ENCODE measurements at regions not wholly inside any gene's neighbourhood (a gene's known extent, or its start where the extent isn't known, plus 50 kb on each side); places are given as distances from the start of the nearest gene placed in this dataset.

DNA sequence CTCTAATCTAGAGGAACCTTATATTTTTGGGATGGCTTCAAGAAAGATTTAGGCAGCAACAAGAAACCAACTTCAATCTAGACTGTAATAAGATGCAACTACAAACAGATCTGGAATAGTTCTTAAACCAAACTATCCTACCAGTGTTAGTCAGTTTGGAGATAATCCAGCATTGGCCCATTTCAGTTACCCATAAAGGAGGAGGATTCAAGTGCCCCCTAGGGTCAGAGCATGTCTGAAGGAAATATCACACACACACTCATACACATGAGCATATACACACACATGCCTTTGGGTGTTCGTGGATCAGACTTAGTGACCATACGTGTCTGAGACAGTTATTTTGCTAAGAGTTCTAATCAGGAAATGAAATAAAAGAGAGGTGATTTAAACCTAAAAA is 261.2 kb downstream of the ADAMTS20 start:
- DNase-seq (ENCODE audit: extremely low spot score in 2 of 2), result no peak
- TF ChIP-seq POLR2A (IDR thresholded peaks at IDR 0.05), result no peak
- no peak for TF ChIP-seq POLR2AphosphoS5 (IDR thresholded peaks at IDR 0.05; ENCODE audit: insufficient read depth in 1 of 2, low read depth in 1 of 2)
- TF ChIP-seq, protein P1, sequence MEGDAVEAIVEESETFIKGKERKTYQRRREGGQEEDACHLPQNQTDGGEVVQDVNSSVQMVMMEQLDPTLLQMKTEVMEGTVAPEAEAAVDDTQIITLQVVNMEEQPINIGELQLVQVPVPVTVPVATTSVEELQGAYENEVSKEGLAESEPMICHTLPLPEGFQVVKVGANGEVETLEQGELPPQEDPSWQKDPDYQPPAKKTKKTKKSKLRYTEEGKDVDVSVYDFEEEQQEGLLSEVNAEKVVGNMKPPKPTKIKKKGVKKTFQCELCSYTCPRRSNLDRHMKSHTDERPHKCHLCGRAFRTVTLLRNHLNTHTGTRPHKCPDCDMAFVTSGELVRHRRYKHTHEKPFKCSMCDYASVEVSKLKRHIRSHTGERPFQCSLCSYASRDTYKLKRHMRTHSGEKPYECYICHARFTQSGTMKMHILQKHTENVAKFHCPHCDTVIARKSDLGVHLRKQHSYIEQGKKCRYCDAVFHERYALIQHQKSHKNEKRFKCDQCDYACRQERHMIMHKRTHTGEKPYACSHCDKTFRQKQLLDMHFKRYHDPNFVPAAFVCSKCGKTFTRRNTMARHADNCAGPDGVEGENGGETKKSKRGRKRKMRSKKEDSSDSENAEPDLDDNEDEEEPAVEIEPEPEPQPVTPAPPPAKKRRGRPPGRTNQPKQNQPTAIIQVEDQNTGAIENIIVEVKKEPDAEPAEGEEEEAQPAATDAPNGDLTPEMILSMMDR (IDR thresholded peaks at IDR 0.05), result no peak

DNA sequence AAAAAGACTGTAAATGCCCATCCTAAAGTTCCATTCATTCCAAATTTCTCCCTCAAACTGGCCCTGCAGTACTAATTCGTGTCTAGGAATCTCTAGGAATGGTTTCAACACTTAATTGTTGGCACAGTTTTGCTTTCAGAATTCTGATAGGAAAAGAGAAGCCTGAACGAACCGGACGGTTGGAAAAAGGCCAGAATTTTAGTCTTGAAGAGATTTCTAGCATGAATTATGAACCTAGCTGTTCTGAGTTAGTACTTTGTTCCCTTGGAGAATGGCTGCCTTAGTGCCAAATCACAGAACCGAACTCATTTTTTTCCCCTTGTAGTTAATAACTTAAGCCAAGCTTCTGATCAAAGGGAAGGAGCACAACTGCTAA is 262.6 kb downstream of the ADAMTS20 start:
- intact Hi-C loops (cut with DNase I), result loop anchor here (10.0 kb wide), 1 partner anchor 805 kb away; no protein-coding TSS in a partner anchor
- DNase-seq (ENCODE audit: extremely low spot score in 2 of 2), result no peak
- Histone ChIP-seq H3K4me3 (no peak overlapping the region), H3K36me3 (no peaks in the 10 kb centered on the region), H3K4me1 (peaks cover 18% of the 10 kb centered on the region), H3K27me3 (no peaks in the 10 kb centered on the region), H3K9me3 (no peaks in the 10 kb centered on the region), H3K27ac (no peak overlapping the region)
- TF ChIP-seq, protein P1 (IDR thresholded peaks at IDR 0.05), result no peak
- TF ChIP-seq POLR2AphosphoS5 (IDR thresholded peaks at IDR 0.05; ENCODE audit: insufficient read depth in 1 of 2, low read depth in 1 of 2), result no peak
- TF ChIP-seq POLR2A (IDR thresholded peaks at IDR 0.05), result no peak

More for the DNA sequence above, 261.2 kb downstream of the ADAMTS20 start:
- Histone ChIP-seq H3K4me3 (no peak overlapping the region), H3K27me3 (no peaks in the 10 kb centered on the region), H3K4me1 (peaks cover 13% of the 10 kb centered on the region), H3K36me3 (no peaks in the 10 kb centered on the region), H3K9me3 (no peaks in the 10 kb centered on the region), H3K27ac (no peak overlapping the region)
- intact Hi-C loops (cut with DNase I), result no loop called here

DNA sequence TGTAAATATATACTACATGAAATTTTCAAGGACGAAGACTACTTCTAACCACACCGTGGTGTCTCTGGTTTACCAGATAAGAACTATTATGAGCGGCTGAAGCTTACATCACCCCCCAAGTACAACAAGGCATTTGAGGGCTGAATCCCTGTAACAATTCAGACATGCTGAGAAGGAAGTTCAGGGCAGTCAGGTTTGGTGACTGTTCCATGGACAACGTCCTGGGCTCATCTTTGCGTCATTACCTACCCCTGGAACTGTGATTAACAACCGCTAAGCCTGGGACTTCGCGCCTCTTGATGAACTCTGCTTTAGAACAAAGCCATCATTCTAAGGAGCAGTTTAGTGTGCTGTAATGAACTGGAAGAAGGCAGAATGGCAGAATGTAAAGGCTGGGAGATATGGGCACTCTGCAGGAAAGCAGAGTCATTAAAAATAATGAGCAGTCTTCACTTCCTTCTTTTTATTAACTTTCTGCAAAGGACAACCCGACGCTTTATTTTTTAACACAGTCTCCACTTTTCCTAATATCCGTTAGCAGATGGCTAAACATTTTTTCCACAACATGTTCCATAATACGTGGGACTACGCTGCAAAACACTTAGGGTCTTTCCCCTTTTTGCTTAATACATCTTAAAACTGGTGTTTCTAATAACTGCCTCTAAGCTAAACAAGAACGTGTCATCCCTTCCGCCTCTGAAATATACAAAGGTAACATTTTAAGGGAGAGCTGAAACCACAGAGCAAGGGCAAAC is 263.2 kb downstream of the ADAMTS20 start:
- no peak for DNase-seq (ENCODE audit: extremely low spot score in 2 of 2)
- no peak overlapping the region for H3K4me3 ChIP-seq
- H3K27me3 ChIP-seq, result no peaks in the 10 kb centered on the region
- intact Hi-C loops (cut with DNase I), result loop anchor here (10.0 kb wide), 1 partner anchor 804 kb away; no protein-coding TSS in a partner anchor
- H3K4me1 ChIP-seq, result peaks cover 21% of the 10 kb centered on the region
- TF ChIP-seq, protein P1 (IDR thresholded peaks at IDR 0.05), result no peak
- TF ChIP-seq POLR2A (IDR thresholded peaks at IDR 0.05) (no peak), POLR2AphosphoS5 (IDR thresholded peaks at IDR 0.05; ENCODE audit: insufficient read depth in 1 of 2, low read depth in 1 of 2) (no peak)
- H3K36me3 ChIP-seq, result no peaks in the 10 kb centered on the region
- H3K9me3 ChIP-seq, result no peaks in the 10 kb centered on the region
- H3K27ac ChIP-seq, result no peak overlapping the region

DNA sequence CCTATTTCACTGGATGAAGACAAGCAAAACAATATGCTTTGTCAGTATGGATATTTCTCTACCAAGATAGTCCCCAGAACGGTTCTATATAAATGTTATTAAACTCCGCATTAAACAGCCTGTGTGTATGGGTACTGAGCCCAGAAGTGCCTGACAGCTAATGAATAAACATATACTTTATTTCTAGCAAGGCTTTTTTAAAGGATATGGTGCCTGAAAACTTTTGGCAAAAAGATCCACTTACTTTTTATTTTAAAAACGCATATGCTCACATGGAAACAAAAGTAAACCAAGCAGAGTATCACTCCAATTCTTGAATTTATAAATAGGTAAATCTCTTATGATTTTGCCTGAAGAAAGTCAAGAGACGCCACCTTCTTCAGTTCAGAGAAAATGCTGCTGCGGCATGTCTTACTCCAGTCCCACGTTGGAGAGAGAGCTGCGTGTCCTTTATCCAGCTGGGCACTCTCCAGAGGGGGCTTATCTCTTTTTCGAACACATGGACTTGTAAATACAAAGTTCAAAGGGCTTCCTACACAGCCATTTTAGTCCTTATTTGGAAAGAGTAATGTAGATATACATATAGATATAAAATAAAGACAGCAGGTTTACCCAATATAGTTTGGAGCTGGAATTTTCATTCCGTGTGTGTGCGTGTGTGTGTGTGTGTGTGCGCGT is 264.2 kb downstream of the ADAMTS20 start:
- Histone ChIP-seq H3K4me3 (no peak overlapping the region), H3K36me3 (no peaks in the 10 kb centered on the region), H3K27ac (no peak overlapping the region), H3K9me3 (no peaks in the 10 kb centered on the region), H3K4me1 (peaks cover 21% of the 10 kb centered on the region), H3K27me3 (no peaks in the 10 kb centered on the region)
- DNase-seq (ENCODE audit: extremely low spot score in 2 of 2), result no peak
- intact Hi-C loops (cut with DNase I), result loop anchor here (10.0 kb wide), 1 partner anchor 803 kb away; no protein-coding TSS in a partner anchor
- TF ChIP-seq POLR2A (IDR thresholded peaks at IDR 0.05) (no peak), POLR2AphosphoS5 (IDR thresholded peaks at IDR 0.05; ENCODE audit: insufficient read depth in 1 of 2, low read depth in 1 of 2) (no peak)
- TF ChIP-seq, protein P1 (IDR thresholded peaks at IDR 0.05), result no peak

All from vagina (tissue), 2 donors.